ENCODE measurements at regions not wholly inside any gene's neighbourhood (a gene's known extent, or its start where the extent isn't known, plus 50 kb on each side); places are given as distances from the start of the nearest gene placed in this dataset.

DNA sequence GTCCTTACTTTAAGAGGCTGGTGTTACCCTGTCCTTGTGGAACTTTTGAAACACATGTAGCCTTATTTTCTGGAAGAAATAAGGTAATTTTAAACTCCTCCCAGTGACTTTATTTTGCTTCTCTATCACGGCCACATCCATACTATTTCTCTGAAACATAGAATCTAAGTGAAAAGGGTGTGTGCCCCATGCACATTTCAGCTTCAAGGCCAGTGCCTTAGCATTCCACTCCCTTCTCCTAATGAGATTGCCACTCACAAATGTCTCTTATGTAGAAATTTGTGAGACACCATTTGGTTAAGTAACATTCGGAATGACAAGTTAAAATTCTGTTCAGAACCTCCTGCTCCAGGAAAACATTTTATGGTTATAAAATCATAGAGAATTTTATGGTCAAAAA lies 562.7 kb downstream of the TUSC7 start:
- DNase-seq, result no peak
- no peaks in the 10 kb centered on the region for H3K4me1 ChIP-seq (ENCODE audit: low read length)
- no peak overlapping the region for H3K4me2 ChIP-seq (ENCODE audit: low read depth, low read length)
- H3K36me3 ChIP-seq (replicated peaks; ENCODE audit: insufficient read depth, low read length), result no peaks in the 10 kb centered on the region
- no peak overlapping the region for H2AFZ ChIP-seq (ENCODE audit: low read length)
- H3K9me3 ChIP-seq (replicated peaks; ENCODE audit: insufficient read depth, low read length), result no peaks in the 10 kb centered on the region
- no peak overlapping the region for H3K9ac ChIP-seq (ENCODE audit: low read length)
- no peak overlapping the region for H3K27ac ChIP-seq (ENCODE audit: low read length)
- no peak overlapping the region for H3K4me3 ChIP-seq (ENCODE audit: low read length)
- TF ChIP-seq EZH2 (optimal IDR thresholded peaks at IDR 0.05; ENCODE audit: low read depth, low read length) (no peak), EZH2phosphoT487 (IDR thresholded peaks at IDR 0.05; ENCODE audit: low read length) (no peak)
- TF ChIP-seq, protein P1, sequence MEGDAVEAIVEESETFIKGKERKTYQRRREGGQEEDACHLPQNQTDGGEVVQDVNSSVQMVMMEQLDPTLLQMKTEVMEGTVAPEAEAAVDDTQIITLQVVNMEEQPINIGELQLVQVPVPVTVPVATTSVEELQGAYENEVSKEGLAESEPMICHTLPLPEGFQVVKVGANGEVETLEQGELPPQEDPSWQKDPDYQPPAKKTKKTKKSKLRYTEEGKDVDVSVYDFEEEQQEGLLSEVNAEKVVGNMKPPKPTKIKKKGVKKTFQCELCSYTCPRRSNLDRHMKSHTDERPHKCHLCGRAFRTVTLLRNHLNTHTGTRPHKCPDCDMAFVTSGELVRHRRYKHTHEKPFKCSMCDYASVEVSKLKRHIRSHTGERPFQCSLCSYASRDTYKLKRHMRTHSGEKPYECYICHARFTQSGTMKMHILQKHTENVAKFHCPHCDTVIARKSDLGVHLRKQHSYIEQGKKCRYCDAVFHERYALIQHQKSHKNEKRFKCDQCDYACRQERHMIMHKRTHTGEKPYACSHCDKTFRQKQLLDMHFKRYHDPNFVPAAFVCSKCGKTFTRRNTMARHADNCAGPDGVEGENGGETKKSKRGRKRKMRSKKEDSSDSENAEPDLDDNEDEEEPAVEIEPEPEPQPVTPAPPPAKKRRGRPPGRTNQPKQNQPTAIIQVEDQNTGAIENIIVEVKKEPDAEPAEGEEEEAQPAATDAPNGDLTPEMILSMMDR (IDR thresholded peaks at IDR 0.05; ENCODE audit: low read length), result no peak
- no peaks in the 10 kb centered on the region for H3K9me2 ChIP-seq (replicated peaks; ENCODE audit: insufficient read depth, low read length)
- no peaks in the 10 kb centered on the region for H3F3A ChIP-seq (ENCODE audit: insufficient read depth, low read length)
- no peaks in the 10 kb centered on the region for H3K27me3 ChIP-seq (replicated peaks; ENCODE audit: insufficient read depth, low read length)
- H3K79me2 ChIP-seq (ENCODE audit: low read length), result no peaks in the 10 kb centered on the region
- no peaks in the 10 kb centered on the region for H4K20me1 ChIP-seq (ENCODE audit: insufficient read depth, low read length)

DNA sequence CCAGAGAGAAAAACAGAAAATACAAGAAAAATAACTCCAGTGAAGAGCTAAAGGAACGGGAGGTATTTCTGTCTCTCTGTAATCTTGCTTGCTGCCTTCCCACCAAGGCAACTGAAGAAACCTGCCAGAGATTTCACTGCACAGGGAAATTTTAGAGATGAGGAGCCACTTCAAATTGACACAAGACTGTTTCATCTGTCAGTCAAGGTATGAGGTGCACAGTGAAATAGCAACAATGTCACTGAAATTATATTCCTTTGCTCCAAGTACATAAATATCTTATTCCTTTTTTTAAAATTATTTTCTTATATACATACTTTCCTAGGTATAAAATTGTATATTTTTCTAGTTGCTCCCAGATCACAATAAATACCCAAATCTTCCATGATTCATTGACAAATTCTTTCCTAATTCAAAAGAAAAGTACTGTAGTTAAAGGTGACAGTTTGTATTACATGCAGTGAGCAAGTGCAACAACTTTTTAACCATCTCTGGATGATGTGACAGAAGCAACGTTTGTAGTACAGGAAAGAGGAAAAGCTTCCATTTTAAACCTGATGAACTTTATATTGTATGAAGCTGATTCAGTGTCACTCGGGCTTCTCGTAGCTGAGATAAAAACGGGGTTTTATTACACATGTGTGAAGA lies 563.4 kb downstream of the TUSC7 start:
- Histone ChIP-seq H3K79me2 (ENCODE audit: low read length) (no peaks in the 10 kb centered on the region), H3K27ac (ENCODE audit: low read length) (no peak overlapping the region), H3K36me3 (replicated peaks; ENCODE audit: insufficient read depth, low read length) (no peaks in the 10 kb centered on the region), H3K27me3 (replicated peaks; ENCODE audit: insufficient read depth, low read length) (no peaks in the 10 kb centered on the region), H3K9me3 (replicated peaks; ENCODE audit: insufficient read depth, low read length) (no peaks in the 10 kb centered on the region), H4K20me1 (ENCODE audit: insufficient read depth, low read length) (no peaks in the 10 kb centered on the region), H3K9me2 (replicated peaks; ENCODE audit: insufficient read depth, low read length) (no peaks in the 10 kb centered on the region), H3K9ac (ENCODE audit: low read length) (no peak overlapping the region), H3K4me3 (ENCODE audit: low read length) (no peak overlapping the region), H3F3A (ENCODE audit: insufficient read depth, low read length) (no peaks in the 10 kb centered on the region), H3K4me1 (ENCODE audit: low read length) (no peaks in the 10 kb centered on the region), H3K4me2 (ENCODE audit: low read depth, low read length) (no peak overlapping the region), H2AFZ (ENCODE audit: low read length) (no peak overlapping the region)
- no peak for DNase-seq
- TF ChIP-seq EZH2 (optimal IDR thresholded peaks at IDR 0.05; ENCODE audit: low read depth, low read length) (no peak), EZH2phosphoT487 (IDR thresholded peaks at IDR 0.05; ENCODE audit: low read length) (no peak)
- TF ChIP-seq, protein P1 (IDR thresholded peaks at IDR 0.05; ENCODE audit: low read length), result no peak

DNA sequence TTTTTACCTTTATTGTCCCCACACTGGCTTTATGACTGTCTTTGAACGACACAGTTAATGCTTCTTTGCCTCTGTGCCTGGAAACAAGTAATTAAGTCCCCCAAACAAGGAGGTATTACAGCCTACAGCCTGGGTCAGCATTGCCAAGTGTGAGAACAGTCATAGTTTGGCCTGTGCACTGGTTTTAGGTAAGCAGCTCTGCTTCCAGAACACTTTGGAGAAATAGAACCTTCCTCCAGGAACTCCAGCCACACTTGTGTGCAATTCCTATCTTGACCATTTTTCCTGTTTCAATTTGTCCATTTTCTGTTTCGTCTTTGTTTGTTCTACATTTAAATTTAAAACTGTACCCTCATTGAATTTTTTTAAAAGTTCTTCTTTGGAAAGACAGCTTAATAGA lies 568.2 kb downstream of the TUSC7 start:
- TF ChIP-seq EZH2 (optimal IDR thresholded peaks at IDR 0.05; ENCODE audit: low read depth, low read length) (no peak), EZH2phosphoT487 (IDR thresholded peaks at IDR 0.05; ENCODE audit: low read length) (no peak)
- TF ChIP-seq, protein P1 (IDR thresholded peaks at IDR 0.05; ENCODE audit: low read length), result no peak
- DNase-seq, result no peak
- no peaks in the 10 kb centered on the region for H3K4me1 ChIP-seq (ENCODE audit: low read length)

More for the DNA sequence above, 568.2 kb downstream of the TUSC7 start:
- no peak overlapping the region for H3K4me3 ChIP-seq (ENCODE audit: low read length)
- no peaks in the 10 kb centered on the region for H3K36me3 ChIP-seq (replicated peaks; ENCODE audit: insufficient read depth, low read length)
- no peak overlapping the region for H3K27ac ChIP-seq (ENCODE audit: low read length)
- H3K9me3 ChIP-seq (replicated peaks; ENCODE audit: insufficient read depth, low read length), result no peaks in the 10 kb centered on the region
- no peak overlapping the region for H3K4me2 ChIP-seq (ENCODE audit: low read depth, low read length)
- H3K27me3 ChIP-seq (replicated peaks; ENCODE audit: insufficient read depth, low read length), result no peaks in the 10 kb centered on the region
- H3K9ac ChIP-seq (ENCODE audit: low read length), result no peak overlapping the region
- H3K9me2 ChIP-seq (replicated peaks; ENCODE audit: insufficient read depth, low read length), result no peaks in the 10 kb centered on the region
- H4K20me1 ChIP-seq (ENCODE audit: insufficient read depth, low read length), result no peaks in the 10 kb centered on the region
- H2AFZ ChIP-seq (ENCODE audit: low read length), result no peak overlapping the region
- H3F3A ChIP-seq (ENCODE audit: insufficient read depth, low read length), result no peaks in the 10 kb centered on the region
- no peaks in the 10 kb centered on the region for H3K79me2 ChIP-seq (ENCODE audit: low read length)

Data from MM.1S (cell line).